Upper lobe of right lung (tissue), 1 donor: ENCODE measurements at regions not wholly inside any gene's neighbourhood (a gene's known extent, or its start where the extent isn't known, plus 50 kb on each side); places are given as distances from the start of the nearest gene placed in this dataset.
"Not testable (repeated sequence)": the region's sequence is repeated elsewhere in the genome, so short reads cannot be mapped to it uniquely, and the experiment has no call there.

ENCODE experiments used
- ATAC-seq: fragments of 200-7000 bp; cut with Tn5 transposase; one replicate; pipeline ENCODE4 v1.9.1; 2020; ENCODE audit warnings: mild to moderate bottlenecking, moderate library complexity
- DNase-seq: peaks from one replicate; pipeline ENCODE4 v3.0.0-alpha.2; 2020
- H3K27ac ChIP-seq: fragments of 200-600 bp; one replicate; pipeline ENCODE4 v1.8.0; 2022
- H3K27me3 ChIP-seq: fragments of 200-600 bp; one replicate; pipeline ENCODE4 v1.8.0; 2022; ENCODE audit warnings: mild to moderate bottlenecking
- H3K36me3 ChIP-seq: fragments of 200-600 bp; one replicate; pipeline ENCODE4 v1.8.0; 2022
- H3K4me1 ChIP-seq: fragments of 200-600 bp; one replicate; pipeline ENCODE4 v1.8.0; 2022
- H3K4me3 ChIP-seq: fragments of 200-600 bp; one replicate; pipeline ENCODE4 v1.8.0; 2022; ENCODE audit warnings: mild to moderate bottlenecking
- H3K9me3 ChIP-seq: fragments of 200-600 bp; one replicate; pipeline ENCODE4 v1.8.0; 2022
- intact Hi-C: fragments of 100-400 bp; cut with DNase I; formaldehyde crosslinking; loops from one replicate; pipeline ENCODE4 v1.11.0; 2022
- TF ChIP-seq, protein P1 (sequence below): fragments of 200-600 bp; IDR thresholded peaks from one replicate; pipeline ENCODE4 v1.8.0; 2022; ENCODE audit warnings: antibody characterized with exemption
- donor health status: DM: no; HTN: yes; CAD: no; lungs with severe emphysema.

GRCh38 chr16:35102780-35103403, 1643.5 kb downstream of the TP53TG3F start:
- ATAC-seq (peak; percentile 47), DNase-seq (no peak)
- intact Hi-C loops: no loop called here
- H3K27me3 ChIP-seq: no peaks in the 10 kb centered on the region
- no peaks in the 10 kb centered on the region for H3K4me1 ChIP-seq
- TF ChIP-seq, protein P1, sequence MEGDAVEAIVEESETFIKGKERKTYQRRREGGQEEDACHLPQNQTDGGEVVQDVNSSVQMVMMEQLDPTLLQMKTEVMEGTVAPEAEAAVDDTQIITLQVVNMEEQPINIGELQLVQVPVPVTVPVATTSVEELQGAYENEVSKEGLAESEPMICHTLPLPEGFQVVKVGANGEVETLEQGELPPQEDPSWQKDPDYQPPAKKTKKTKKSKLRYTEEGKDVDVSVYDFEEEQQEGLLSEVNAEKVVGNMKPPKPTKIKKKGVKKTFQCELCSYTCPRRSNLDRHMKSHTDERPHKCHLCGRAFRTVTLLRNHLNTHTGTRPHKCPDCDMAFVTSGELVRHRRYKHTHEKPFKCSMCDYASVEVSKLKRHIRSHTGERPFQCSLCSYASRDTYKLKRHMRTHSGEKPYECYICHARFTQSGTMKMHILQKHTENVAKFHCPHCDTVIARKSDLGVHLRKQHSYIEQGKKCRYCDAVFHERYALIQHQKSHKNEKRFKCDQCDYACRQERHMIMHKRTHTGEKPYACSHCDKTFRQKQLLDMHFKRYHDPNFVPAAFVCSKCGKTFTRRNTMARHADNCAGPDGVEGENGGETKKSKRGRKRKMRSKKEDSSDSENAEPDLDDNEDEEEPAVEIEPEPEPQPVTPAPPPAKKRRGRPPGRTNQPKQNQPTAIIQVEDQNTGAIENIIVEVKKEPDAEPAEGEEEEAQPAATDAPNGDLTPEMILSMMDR: peak; percentile 43
- H3K36me3 ChIP-seq: no peaks in the 10 kb centered on the region
- H3K27ac ChIP-seq: no peak overlapping the region
- H3K4me3 ChIP-seq: no peak overlapping the region
- no peaks in the 10 kb centered on the region for H3K9me3 ChIP-seq

GRCh38 chr16:35111772-35112171, 1652.4 kb downstream of the TP53TG3F start:
- H3K27me3 ChIP-seq, ATAC-seq, H3K27ac ChIP-seq, intact Hi-C loops, H3K4me3 ChIP-seq, DNase-seq, H3K9me3 ChIP-seq, H3K4me1 ChIP-seq, H3K36me3 ChIP-seq: not testable (repeated sequence)

DNA sequence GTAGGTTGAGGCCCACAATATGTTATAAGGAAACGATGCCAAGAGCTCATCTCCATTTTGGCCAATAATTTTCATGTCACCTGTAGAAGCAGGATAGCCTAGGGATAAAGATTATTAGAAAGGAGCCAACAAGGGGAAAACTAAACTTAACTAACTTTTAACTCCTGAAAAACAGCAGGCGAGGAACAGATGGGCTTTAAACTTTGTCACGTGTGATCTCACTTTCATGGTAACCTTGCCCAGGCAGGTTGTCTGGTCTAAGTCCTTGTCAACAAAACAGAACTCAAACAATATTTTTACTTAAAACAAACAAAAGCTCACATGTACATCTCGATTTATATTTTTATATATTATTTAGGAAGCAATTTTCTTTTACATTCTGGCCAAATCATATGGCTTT, 1672.0 kb downstream of the TP53TG3F start:
- no peak overlapping the region for H3K4me3 ChIP-seq
- ATAC-seq: no peak
- intact Hi-C loops: no loop called here
- DNase-seq: no peak
- H3K4me1 ChIP-seq: no peaks in the 10 kb centered on the region
- TF ChIP-seq, protein P1: no peak
- H3K27me3 ChIP-seq: no peaks in the 10 kb centered on the region
- no peak overlapping the region for H3K27ac ChIP-seq
- no peaks in the 10 kb centered on the region for H3K36me3 ChIP-seq
- no peaks in the 10 kb centered on the region for H3K9me3 ChIP-seq

DNA sequence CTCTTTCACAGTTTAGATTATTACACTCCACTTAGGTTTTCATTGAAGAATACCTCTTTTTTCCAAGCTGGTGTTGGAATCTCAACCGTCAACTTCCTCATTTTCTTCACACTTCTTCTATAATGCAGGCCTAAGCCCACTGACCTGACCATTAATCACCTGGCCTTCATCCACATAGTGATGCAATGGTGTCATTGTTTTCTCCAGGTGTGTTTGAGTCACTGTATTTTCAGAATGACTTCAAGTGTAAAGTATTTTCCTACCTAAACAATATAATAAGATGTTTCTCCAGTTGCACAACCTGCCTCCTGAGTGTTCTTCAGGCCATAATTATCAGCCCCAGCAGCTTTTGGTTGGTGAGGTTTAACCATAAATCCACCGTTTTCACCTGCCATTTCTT, 1675.1 kb downstream of the TP53TG3F start:
- no peaks in the 10 kb centered on the region for H3K27me3 ChIP-seq
- H3K36me3 ChIP-seq: no peaks in the 10 kb centered on the region
- H3K9me3 ChIP-seq: no peaks in the 10 kb centered on the region
- H3K4me3 ChIP-seq: no peak overlapping the region
- intact Hi-C loops: no loop called here
- TF ChIP-seq, protein P1: no peak
- no peak overlapping the region for H3K27ac ChIP-seq
- DNase-seq (no peak), ATAC-seq (peak; percentile 26)
- H3K4me1 ChIP-seq: no peaks in the 10 kb centered on the region

GRCh38 chr16:35140293-35140986, 1681.0 kb downstream of the TP53TG3F start:
- no peaks in the 10 kb centered on the region for H3K27me3 ChIP-seq
- no peak overlapping the region for H3K4me3 ChIP-seq
- no peaks in the 10 kb centered on the region for H3K4me1 ChIP-seq
- no peak overlapping the region for H3K27ac ChIP-seq
- ATAC-seq: peak; percentile 12
- intact Hi-C loops: no loop called here
- no peaks in the 10 kb centered on the region for H3K9me3 ChIP-seq
- no peaks in the 10 kb centered on the region for H3K36me3 ChIP-seq
- DNase-seq: peak; percentile 55
- TF ChIP-seq, protein P1: no peak

DNA sequence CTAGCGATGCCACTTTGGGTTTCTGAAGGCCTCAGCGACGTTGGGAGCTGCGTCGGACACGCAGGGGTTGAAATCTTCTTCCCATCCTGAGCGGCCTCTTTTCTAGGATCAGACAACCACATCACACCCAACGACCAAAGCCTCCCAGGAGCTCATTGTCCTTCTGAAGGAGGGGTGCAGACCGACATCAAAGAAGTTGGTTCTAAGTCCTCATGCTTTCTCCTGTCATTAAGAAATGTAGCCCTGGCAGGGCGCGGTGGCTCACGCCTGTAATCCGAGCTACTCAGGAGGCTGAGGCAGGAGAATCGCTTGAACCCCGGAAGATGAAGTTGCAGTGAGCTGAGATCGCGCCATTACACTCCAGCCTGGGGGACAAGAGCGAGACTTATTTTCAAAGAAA, 1681.9 kb downstream of the TP53TG3F start:
- Histone ChIP-seq H3K36me3 (no peaks in the 10 kb centered on the region), H3K9me3 (no peaks in the 10 kb centered on the region), H3K27me3 (no peaks in the 10 kb centered on the region), H3K4me3 (no peak overlapping the region), H3K27ac (no peak overlapping the region), H3K4me1 (no peaks in the 10 kb centered on the region)
- TF ChIP-seq, protein P1: no peak
- DNase-seq (peak; percentile 52), ATAC-seq (no peak)
- intact Hi-C loops: no loop called here
